HG03103 (cell line): ENCODE measurements at regions not wholly inside any gene's neighbourhood (a gene's known extent, or its start where the extent isn't known, plus 50 kb on each side); places are given as distances from the start of the nearest gene placed in this dataset.

Source experiments
- ATAC-seq: cut with Tn5 transposase; IDR thresholded peaks from one replicate; pipeline ENCODE4 v1.9.1; 2021; ENCODE audit warnings: low read depth; ENCODE audit not compliant: unreplicated experiment

DNA sequence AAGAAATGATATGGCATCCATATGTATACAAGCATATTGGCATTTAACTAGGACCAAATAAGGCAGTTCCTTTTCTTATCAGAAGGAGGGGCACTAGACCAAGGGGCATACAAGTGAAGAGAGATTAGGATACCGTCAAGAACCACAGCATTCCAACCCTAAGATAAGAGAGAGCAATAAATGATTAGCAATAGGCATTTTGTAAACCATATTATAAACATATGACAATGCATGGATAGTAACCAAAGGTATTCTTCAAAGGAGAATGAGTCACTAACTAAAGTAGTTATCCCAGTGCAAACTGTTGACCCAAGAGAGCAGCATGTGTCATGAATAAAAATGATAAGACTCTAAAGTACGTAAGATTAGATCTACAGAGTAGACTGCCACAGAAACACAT, 500.9 kb upstream of the HTR2A start:
- ATAC-seq: no peak

DNA sequence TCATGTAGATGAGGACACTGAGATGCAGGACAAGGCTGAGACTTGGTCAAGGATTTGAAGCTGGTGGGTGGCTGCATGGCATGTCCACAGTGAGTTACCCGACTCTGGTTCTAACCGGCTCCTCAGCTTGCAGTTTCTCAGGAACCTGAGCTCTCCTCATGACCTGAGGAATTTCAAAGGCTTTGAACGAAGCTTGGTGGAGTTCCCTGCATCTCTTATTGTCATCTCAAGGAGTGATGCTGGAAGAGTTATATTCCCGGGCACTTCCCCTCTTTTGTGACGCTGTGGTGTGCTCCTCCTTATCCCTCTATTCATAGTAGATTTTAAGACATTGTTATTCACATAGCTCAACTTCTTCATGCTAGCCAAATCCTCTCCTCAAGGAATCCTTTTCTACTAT, 500.1 kb upstream of the HTR2A start:
- ATAC-seq: no peak

DNA sequence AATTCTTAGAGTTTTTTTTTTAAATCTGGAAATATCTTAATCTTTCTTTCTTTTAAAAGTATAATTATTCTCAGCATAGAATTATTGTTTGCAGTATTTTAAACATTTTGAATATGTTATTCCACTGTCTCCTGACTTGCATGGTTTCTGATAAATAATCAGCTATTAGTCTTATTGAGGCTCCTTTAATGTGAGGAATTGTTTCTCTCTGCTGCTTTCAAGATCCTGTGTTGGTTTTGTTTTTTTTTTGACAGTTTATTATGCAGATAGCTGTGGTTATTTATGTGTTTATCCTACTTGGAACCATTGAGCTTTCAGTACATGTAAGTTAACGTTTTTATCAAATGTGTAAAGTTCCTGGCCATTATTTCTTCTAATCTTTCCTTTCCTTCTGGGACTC, 477.9 kb upstream of the HTR2A start:
- ATAC-seq: no peak

DNA sequence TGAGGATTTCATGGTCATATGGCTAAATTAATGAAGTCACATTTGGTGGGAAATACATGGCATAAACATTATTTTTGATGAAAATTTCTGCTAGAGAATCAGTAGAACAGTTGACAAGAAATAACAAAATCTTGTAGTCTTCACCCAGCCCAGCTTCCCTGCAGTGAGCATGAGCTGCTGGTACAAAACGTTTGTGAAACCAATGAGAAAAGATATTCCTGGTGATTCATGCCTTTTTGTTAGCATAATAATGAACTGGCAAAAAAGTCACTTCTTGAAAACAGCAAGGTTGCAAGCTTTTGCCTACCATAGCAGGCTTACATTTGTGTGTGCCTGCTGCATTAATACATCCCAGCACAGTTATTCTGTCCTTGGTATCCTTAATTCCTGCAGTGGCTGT, 475.9 kb upstream of the HTR2A start:
- ATAC-seq: no peak

DNA sequence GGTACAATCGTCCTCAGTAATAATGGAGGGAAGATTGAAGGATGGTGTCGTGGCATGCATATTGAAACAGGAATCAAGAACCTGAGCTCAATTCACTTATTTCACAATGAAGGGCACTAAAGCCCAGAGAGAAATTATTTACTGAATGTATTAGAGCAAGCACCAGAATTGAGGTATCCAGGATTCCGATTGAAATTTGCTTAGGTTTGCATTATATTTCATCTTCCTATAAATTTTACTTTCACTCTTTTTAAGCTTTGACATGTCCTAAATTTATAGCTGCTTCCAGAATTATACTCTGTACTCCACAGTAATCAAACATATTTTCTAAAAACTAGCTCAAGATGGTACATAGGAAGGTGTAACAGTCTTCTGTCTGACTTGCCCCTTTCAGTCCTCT, 454.9 kb upstream of the HTR2A start:
- no peak for ATAC-seq

DNA sequence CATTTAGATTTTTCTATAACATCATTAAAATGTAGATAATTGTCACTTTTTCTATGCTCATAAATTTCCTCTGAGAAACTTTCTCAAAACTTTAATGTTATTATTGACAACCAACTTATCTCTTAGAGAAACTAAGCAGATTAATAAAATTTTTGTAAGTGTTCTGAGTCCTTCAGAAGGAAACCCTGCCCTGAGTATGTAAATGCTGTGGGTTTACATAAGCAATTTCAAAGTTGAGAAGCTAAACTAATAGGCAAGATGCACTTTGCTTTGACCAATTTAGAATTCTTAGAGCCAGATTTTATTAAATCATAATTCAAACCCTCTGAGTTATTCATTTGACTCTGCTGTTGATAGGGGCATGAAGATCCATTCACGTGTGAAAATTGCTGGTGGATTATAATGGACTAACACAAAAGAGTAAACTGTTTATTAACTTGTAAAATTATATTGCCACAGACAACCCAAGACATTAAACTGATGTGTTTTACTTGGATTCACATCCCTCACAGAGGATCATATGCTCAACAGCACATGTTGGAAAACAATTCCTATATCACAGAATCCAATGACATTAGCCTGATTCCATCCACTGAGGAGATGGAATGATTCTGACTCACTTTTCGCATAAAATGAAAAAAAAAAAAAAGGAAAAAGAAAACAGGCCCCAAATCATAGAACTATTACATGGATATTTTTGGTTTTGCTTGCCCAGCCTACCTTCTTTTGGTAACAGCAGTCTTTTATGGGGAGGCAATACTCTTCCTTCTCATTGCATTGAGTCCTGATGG, 453.7 kb upstream of the HTR2A start:
- ATAC-seq: no peak

DNA sequence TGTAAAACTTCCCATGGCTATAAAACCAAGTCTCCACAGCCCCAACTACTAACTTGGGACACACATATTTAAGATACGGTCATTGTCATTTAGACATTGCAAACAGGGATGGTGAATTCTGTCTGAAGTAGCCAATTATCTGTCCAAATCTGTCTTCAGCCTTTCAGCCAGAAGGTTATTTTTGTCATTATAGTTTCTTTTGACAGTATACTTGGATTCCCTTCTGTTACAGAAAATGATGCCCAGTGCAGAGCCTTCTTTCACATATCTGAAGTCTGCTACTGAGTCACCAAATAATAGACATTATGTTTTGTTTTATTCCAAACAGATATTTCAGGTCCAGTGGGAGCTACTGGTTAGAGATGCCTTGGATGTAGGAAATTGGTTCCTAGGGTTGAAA, 452.4 kb upstream of the HTR2A start:
- ATAC-seq: no peak

DNA sequence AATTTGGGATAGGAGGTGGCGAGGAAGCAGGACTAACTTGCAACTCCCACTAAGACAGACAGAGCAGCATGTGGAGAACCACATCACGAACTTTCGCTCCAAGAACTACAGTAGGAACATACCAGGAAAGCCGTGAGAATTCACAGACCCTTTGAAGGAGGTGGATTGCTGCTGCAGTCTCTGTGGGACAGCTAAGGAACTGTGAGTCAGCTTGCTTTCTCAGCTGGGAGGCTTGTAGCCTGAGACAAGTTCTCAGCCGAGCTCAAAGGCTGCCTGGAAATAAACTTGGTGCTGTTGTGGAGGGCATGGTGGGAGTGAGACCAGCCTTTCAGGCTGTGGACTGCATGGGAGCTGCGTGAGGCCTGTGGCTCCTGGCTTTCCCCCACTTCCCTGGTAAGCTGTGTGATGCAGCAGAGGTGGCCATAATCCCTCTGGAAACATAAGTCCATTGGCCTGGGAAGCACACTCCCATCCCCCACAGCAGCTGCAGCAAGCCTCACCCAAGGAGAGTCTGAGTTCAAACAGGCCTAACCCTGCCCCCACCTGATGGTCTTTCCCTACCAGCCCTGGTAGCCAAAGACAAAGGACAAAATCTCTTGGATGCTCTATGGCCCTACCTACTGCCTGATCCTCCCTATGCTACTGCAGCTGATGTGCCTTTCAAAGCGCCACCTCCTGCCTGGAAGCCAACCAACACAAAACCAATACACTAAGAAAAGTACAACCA, 441.1 kb upstream of the HTR2A start:
- no peak for ATAC-seq

DNA sequence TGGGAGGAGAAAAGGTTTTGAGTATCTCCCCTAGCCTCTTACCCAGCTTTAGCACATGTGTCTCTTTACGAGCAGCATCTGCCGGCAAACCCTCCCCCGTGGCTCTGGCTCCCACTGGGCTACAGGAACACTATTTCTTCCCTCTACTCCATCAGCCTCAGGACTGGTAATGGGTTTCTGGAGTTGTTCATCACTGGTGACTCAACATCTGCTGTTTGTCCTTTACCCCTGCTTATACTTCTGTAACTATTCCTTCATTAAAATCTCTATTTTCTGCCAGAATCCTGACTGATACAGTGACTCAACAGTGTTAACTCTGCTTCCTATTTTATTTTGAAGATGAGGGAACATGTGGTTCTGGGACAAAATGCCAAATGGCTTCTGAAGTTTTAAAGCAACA, 437.3 kb upstream of the HTR2A start:
- ATAC-seq: no peak

DNA sequence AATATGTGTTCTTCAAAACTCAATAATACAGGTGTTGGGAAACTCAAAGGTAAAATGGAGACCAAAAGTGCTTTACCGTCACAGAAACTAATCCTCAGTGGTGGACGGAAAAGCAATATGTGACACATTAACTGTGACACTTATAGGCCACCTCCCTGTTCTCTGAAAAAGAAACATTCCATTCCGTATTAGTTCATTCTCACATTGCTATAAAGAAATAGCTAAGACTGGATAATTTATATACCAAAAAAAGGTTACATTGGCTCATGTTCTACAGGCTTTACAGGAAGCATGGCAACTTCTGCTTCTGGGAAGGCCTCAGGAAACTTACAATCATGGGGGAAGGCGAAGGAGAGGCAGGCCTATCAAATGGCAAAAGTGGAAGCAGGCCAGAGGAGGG, 435.3 kb upstream of the HTR2A start:
- no peak for ATAC-seq

DNA sequence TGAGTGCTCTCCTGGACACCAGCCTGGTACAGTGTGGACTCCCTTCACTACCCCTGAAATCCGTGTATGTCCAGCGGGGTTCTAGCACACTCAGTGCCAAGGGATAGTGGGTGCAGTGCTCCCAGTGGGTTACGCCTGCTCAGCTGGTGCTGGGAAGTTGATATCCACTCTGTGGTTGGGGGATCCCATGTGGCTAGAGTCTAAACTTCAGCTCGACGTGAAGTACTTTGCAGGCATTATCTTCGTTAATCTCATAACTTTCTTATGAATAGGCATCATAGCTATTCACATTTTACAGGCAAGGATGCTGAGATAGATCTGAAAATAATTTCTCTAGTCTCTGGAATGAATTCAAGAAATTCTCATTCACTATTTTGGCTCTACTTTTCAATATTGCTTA, 433.2 kb upstream of the HTR2A start:
- no peak for ATAC-seq

DNA sequence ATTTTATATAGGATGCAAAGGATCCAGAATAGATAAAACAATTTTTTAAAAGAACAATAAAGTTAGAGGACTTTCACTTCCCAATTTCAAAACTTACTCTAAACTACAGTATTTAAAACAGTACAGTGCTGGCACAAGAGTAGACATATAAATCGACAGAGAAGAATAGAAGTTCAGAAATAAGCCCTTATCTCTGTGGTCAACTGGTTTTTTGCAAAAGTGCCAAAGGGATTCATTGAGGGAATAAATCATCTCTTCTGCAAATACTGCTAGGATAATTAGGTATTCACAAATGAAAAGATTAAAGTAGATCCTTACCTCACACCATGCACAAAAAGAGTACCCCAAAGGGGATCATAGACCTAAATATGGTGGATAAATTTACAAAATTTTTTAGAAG, 431.0 kb upstream of the HTR2A start:
- no peak for ATAC-seq

DNA sequence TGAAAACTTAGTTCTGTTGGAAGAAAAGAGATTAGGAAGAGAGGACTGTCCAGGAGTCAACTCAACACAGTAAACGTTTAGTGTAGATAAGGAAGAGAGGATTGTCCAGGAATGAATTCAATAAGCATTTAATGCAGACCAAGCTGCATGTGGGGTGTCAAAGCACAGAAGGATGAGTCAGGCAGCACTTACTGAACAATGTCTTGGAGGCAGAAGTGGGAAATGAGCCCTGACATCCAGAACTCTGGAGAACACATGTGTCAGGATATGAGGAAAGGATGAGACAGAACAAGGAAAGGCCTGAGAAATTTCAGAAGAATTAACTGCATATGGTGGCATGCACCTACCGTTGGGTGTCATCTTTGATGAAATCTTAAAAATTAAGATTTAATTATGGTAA, 429.2 kb upstream of the HTR2A start:
- no peak for ATAC-seq

DNA sequence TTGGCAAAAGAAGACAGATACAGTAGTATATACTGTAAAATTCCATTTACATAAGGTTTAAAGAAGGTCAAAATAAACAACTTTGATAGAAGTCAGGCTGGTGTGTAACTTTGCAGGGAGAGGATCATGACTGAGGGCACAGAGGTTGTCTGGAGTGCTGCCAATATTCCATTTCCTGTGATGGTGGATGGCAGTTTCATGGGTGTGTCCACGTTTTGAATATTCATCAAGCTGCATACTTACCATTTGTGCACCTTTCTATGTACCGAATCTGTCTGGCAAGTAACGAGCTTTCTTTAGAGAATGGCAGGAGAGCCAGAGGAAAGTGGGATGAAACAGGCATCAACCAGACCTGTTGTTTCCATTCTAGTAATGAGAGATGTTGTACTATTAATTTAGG, 420.5 kb upstream of the HTR2A start:
- ATAC-seq: no peak

DNA sequence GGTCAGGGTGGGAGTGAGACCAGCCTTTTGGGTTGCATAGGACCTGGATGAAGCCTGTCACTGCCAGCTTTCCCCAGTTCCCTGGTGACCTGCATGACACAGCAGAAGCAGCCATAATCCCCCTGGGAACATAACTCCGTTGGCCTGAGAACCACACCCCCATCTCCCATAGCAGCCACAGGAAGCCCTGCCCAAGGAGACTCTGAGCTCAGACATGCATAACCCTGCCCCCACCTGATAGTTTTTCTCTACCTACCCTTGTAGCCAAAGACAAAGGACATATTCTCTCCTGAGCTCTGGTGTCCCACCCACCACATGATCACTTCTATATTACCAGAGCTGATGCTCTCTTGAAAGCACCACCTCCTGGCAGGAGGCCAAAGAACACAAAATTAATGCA, 413.5 kb upstream of the HTR2A start:
- ATAC-seq: no peak

DNA sequence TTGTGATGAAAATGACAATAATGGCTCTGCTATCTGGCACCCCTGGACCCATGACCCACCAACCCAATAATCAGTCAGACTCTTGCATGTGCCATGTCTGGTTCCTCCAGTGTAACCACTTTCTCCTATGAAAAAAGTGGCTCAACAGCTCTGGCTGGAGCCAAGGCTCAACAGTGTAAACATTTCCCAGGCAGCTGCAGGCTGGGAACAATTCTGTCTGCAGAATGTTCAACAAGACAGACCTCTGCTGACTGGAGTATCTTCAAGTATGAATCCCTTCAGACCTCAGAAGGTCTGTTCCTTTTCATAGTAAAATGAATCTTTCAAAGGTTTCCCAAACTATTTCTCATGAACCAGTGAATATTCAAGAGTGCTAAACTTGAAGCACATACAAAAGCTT, 410.1 kb upstream of the HTR2A start:
- ATAC-seq: no peak

DNA sequence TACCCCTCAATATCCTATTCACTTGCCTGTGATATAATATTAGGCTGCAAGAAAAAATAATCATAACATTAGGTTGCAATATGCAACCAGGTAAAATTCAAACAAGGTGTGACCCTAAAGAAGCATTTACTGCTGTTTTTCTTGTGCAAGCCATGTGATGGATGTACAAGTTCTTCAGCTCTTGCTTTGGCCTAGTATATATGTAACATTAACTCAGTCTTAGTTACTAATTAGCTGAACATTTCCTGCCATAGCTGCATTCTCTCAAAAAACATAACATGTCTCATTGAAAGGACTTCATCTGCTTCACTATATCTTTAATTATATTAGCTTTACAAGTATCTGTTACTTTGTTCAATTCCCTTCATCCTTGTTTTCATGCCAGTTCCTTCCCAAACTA, 406.8 kb upstream of the HTR2A start:
- no peak for ATAC-seq

DNA sequence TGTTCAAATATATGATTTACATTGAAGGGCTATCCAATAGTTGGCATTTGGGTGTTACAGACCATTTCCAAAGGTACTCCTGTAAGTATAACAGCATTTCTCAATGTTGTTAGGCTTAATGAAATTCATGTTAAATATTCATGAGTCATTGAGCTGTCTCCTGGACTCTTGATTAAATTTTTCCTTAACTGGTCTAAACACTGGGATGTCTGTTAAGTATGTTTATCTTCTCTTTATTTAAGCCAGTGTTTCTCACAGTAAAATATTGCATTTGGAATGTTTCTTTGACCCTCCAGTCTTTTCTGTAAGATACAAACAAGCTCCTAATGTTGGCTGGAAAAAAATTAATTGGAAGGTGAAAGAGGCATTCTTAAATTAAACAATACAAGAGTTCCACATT, 402.5 kb upstream of the HTR2A start:
- no peak for ATAC-seq

DNA sequence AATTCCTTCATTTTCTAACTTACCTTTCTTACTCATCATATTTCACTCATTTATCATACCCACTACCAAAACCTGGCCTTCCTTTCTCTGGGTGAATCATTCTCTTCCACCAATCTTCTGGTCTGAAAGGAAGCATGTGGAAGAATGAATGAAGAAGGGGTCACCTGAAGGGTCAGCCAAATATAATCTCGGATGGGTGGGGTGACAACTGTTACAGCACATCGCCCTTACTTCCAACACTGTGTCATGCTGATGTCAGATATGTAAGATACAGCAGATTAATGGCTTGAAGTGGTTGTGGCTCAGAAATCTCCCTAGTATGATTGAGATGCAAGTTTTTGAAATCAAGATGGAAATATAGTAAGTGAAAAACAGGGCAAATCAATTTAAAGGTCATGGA, 401.7 kb upstream of the HTR2A start:
- no peak for ATAC-seq

DNA sequence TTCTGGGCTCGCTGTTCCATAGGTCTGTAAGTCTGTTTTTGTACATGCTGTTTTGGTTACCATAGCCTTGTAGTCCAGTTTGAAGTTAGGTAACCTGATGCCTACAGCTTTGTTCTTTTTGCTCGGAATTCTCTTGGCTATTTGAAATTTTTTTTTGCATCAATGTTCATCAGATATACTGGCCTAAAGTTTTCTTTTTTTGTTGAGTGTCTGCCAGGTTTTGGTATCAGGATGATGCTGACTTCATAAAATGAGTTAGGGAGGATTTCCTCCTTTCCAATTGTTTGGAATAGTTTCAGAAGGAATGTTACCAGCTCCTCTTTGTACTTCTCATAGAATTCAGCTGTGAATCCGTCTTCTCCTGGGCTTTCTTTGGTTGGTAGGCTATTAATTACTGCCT, 397.8 kb upstream of the HTR2A start:
- ATAC-seq: no peak

DNA sequence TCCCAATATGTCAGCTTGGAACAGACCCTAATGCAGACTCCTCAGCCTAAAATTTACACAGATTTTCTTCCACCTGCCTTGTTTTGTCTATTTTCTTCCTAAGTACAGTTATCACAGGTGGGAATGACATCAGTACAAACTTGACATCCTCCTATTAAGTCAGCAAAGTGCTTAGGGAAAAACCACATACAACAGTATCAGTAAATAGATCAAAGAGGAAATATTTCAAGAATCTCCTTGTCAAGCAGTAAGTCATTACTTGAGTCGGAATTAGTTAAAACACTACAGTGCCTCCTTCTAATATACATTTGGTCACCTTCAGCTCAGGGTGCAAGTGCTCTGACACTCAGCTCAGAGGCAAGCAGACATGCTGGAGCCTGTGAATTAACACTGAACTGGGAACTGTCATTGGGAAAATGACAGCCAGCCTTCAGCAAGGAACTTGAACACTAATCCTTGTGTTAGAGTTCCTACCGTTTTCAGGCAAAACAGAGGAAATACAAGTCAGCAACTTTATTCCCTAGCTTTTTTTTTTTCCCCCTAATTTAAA, 394.3 kb upstream of the HTR2A start:
- ATAC-seq: no peak

DNA sequence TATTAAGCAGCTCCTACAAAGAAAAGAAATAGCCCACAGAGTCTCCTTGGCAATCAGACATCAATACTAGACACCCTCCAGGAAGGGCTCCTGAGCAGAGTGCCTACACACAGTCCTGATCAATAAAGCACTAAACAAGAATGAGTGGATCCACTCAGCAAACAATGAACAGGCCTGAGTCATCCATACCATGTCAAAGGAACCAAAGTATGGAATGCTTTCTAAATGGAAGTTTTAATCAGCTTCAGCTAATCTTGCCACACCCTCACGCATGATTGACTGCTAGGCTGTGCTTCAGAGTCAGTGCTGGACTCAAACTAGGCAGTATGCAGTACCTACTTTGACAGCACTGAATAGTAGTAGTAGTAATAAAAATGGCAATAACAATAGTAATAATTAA, 392.7 kb upstream of the HTR2A start:
- no peak for ATAC-seq
